ENCODE measurements at regions not wholly inside any gene's neighbourhood (a gene's known extent, or its start where the extent isn't known, plus 50 kb on each side); places are given as distances from the start of the nearest gene placed in this dataset.

DNA sequence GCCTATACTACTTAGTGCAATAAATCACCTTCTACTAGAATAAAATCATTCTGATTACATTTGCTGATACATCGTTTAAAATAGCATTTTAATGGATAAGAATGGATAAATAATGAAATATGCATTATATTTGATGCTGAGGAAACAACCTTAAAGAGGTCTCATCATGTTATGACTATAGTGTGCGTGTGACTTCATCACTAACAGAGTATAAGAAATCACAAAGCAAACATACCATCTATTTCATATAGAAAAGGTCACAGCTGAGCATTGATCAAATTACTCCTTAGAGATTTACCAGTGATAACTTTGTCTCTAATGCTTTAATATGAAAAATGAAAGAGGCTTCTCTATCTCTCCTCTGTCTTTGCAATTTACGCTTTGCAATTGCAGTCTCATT, 1620.3 kb upstream of the SLC10A2 start:
- Mint-ChIP-seq H3K9me3 (peaks cover 0 to 4% (median 0%) of the 10 kb centered on the region in 11 donors), H3K36me3 (no peaks in the 10 kb centered on the region), H3K4me3 (no peak overlapping the region), H3K27me3 (no peaks in the 10 kb centered on the region), H3K27ac (no peak overlapping the region), H3K4me1 (no peaks in the 10 kb centered on the region)
- ATAC-seq (no peak), DNase-seq (no peak)
- CTCF ChIA-PET, result no interaction called here
- Histone ChIP-seq H3K27ac (ENCODE audit: low read depth, low read length) (no peak overlapping the region), H3K9me3 (ENCODE audit: control insufficient read depth in 2 of 3, low read length in 3 of 3) (no peaks in the 10 kb centered on the region), H3K27me3 (ENCODE audit: control insufficient read depth in 2 of 2, insufficient read depth in 2 of 2, low read length in 2 of 2) (no peaks in the 10 kb centered on the region), H3K4me1 (ENCODE audit: control insufficient read depth in 2 of 2, insufficient read depth in 2 of 2, low read length in 2 of 2) (no peaks in the 10 kb centered on the region), H3K4me3 (ENCODE audit: low read length) (no peak overlapping the region), H3K36me3 (ENCODE audit: control insufficient read depth in 2 of 3, insufficient read depth in 3 of 3, low read length in 3 of 3) (no peaks in the 10 kb centered on the region)
- POLR2A ChIA-PET, result no interaction called here
- intact Hi-C loops (cut with micrococcal nuclease), result no loop called here

DNA sequence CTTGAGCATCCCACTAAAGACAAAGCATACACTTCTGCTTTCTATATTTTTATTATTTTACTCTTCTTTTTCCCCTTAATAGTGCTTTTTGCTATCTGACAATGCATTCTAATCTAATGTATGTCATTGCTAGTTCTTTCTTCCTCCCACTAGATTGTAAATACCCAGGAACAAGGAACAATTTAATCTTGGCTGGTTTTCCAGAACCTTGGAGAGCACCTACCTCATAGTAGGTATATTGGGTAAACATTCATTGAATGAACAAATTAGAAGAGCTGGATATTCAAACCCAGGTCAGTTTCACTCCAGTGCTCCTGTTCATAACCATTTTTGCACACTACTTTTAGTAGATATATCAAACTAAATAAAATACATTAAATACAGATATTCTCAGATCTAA, 1617.6 kb upstream of the SLC10A2 start:
- POLR2A ChIA-PET, result no interaction called here
- no peaks in the 10 kb centered on the region for H3K9me3 Mint-ChIP-seq
- no peaks in the 10 kb centered on the region for H3K4me1 Mint-ChIP-seq
- no peak overlapping the region for H3K27ac ChIP-seq (ENCODE audit: low read depth, low read length)
- ATAC-seq (no peak), DNase-seq (no peak)
- intact Hi-C loops (cut with micrococcal nuclease), result no loop called here
- no peak overlapping the region for H3K4me3 Mint-ChIP-seq
- CTCF ChIA-PET, result no interaction called here
- H3K27me3 Mint-ChIP-seq, result no peaks in the 10 kb centered on the region
- H3K36me3 ChIP-seq (ENCODE audit: control insufficient read depth in 2 of 3, insufficient read depth in 3 of 3, low read length in 3 of 3), result no peaks in the 10 kb centered on the region
- no peak overlapping the region for H3K27ac Mint-ChIP-seq
- H3K9me3 ChIP-seq (ENCODE audit: control insufficient read depth in 2 of 3, low read length in 3 of 3), result no peaks in the 10 kb centered on the region
- no peaks in the 10 kb centered on the region for H3K27me3 ChIP-seq (ENCODE audit: control insufficient read depth in 2 of 2, insufficient read depth in 2 of 2, low read length in 2 of 2)
- no peak overlapping the region for H3K4me3 ChIP-seq (ENCODE audit: low read length)
- H3K4me1 ChIP-seq (ENCODE audit: control insufficient read depth in 2 of 2, insufficient read depth in 2 of 2, low read length in 2 of 2), result no peaks in the 10 kb centered on the region
- H3K36me3 Mint-ChIP-seq, result no peaks in the 10 kb centered on the region

DNA sequence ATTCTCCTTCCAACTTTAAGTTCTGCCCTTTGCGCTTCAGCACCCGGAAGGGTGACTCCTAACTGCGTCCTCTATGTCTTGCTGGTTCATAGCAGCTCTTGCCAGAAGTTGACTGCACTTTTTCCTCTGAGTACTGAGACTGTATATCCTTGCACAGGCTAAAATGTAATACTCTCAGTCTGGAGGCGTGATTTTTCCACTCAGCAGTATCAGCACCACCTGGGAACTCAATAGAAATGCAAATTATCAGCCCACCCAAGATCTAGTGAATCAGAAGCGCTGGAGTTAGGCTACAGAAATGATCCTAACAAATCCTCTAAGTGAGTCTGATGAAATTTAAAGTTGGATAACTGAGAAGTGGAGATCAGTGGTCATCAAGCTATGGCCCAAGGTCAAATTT, 1611.9 kb upstream of the SLC10A2 start:
- DNase-seq (no peak), ATAC-seq (no peak)
- Mint-ChIP-seq H3K4me1 (no peaks in the 10 kb centered on the region), H3K27ac (no peak overlapping the region), H3K27me3 (no peaks in the 10 kb centered on the region), H3K9me3 (peaks cover 0 to 3% (median 0%) of the 10 kb centered on the region in 11 donors), H3K4me3 (no peak overlapping the region), H3K36me3 (no peaks in the 10 kb centered on the region)
- no peaks in the 10 kb centered on the region for H3K36me3 ChIP-seq (ENCODE audit: control insufficient read depth in 2 of 3, insufficient read depth in 3 of 3, low read length in 3 of 3)
- H3K4me1 ChIP-seq (ENCODE audit: control insufficient read depth in 2 of 2, insufficient read depth in 2 of 2, low read length in 2 of 2), result no peaks in the 10 kb centered on the region
- no peak overlapping the region for H3K4me3 ChIP-seq (ENCODE audit: low read length)
- intact Hi-C loops (cut with micrococcal nuclease), result no loop called here
- ChIA-PET CTCF (no interaction called here), POLR2A (no interaction called here)
- no peaks in the 10 kb centered on the region for H3K9me3 ChIP-seq (ENCODE audit: control insufficient read depth in 2 of 3, low read length in 3 of 3)
- no peaks in the 10 kb centered on the region for H3K27me3 ChIP-seq (ENCODE audit: control insufficient read depth in 2 of 2, insufficient read depth in 2 of 2, low read length in 2 of 2)
- H3K27ac ChIP-seq (ENCODE audit: low read depth, low read length), result no peak overlapping the region

DNA sequence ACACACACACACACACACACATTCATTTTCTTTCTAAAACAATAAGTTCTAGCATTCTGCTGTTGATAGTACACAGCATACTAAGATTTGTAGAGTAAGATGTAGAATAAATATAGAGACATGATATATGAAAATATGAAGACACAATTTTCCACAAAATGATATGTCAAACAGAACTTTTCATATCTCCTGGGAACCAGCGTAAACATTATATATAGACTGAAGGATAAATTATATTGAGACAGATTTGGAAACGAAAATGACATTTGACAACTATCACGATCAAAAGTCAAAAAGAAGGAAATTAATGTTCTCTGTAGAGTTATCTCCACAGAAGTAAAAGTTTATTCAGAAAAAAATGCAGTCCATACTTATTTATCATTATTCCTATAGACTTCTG, 1605.7 kb upstream of the SLC10A2 start:
- no peaks in the 10 kb centered on the region for H3K36me3 Mint-ChIP-seq
- CTCF ChIA-PET, result no interaction called here
- H3K27ac Mint-ChIP-seq, result no peak overlapping the region
- H3K4me1 Mint-ChIP-seq, result no peaks in the 10 kb centered on the region
- Histone ChIP-seq H3K4me3 (ENCODE audit: low read length) (no peak overlapping the region), H3K9me3 (ENCODE audit: control insufficient read depth in 2 of 3, low read length in 3 of 3) (no peaks in the 10 kb centered on the region), H3K36me3 (ENCODE audit: control insufficient read depth in 2 of 3, insufficient read depth in 3 of 3, low read length in 3 of 3) (no peaks in the 10 kb centered on the region), H3K27ac (ENCODE audit: low read depth, low read length) (no peak overlapping the region), H3K27me3 (ENCODE audit: control insufficient read depth in 2 of 2, insufficient read depth in 2 of 2, low read length in 2 of 2) (no peaks in the 10 kb centered on the region), H3K4me1 (ENCODE audit: control insufficient read depth in 2 of 2, insufficient read depth in 2 of 2, low read length in 2 of 2) (no peaks in the 10 kb centered on the region)
- intact Hi-C loops (cut with micrococcal nuclease), result no loop called here
- no peaks in the 10 kb centered on the region for H3K27me3 Mint-ChIP-seq
- POLR2A ChIA-PET, result no interaction called here
- H3K9me3 Mint-ChIP-seq, result peaks cover 0 to 13% (median 0%) of the 10 kb centered on the region in 11 donors
- DNase-seq, result no peak
- no peak for ATAC-seq
- H3K4me3 Mint-ChIP-seq, result no peak overlapping the region

DNA sequence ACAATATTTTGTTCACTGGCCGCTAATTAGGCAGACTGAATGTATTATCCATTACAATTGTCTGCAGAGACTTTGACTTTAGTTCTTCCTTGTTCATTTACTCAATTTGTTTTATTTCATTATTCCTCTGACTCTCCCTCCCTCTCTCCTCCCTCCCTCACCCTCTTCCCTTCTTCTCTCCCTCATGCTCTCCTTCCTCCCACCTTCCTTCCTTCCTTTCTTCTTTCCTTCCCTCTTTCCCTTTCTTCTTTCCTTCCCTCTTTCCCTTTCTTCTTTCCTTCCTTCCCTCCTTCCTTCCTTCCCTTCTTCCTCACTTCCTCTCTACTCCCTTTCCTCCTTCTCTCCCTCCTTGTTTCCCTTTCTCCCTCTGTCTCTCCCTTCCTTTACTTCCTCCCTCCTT, 1591.0 kb upstream of the SLC10A2 start:
- ChIA-PET POLR2A (no interaction called here), CTCF (no interaction called here)
- Mint-ChIP-seq H3K4me1 (no peaks in the 10 kb centered on the region), H3K4me3 (no peak overlapping the region), H3K9me3 (peaks cover 0 to 5% (median 0%) of the 10 kb centered on the region in 11 donors), H3K36me3 (no peaks in the 10 kb centered on the region), H3K27me3 (no peaks in the 10 kb centered on the region), H3K27ac (no peak overlapping the region)
- H3K9me3 ChIP-seq (ENCODE audit: control insufficient read depth in 2 of 3, low read length in 3 of 3), result no peaks in the 10 kb centered on the region
- DNase-seq, result no peak
- H3K27ac ChIP-seq (ENCODE audit: low read depth, low read length), result no peak overlapping the region
- no peaks in the 10 kb centered on the region for H3K27me3 ChIP-seq (ENCODE audit: control insufficient read depth in 2 of 2, insufficient read depth in 2 of 2, low read length in 2 of 2)
- no peak for ATAC-seq
- H3K36me3 ChIP-seq (ENCODE audit: control insufficient read depth in 2 of 3, insufficient read depth in 3 of 3, low read length in 3 of 3), result no peaks in the 10 kb centered on the region
- no peaks in the 10 kb centered on the region for H3K4me1 ChIP-seq (ENCODE audit: control insufficient read depth in 2 of 2, insufficient read depth in 2 of 2, low read length in 2 of 2)
- intact Hi-C loops (cut with micrococcal nuclease), result no loop called here
- H3K4me3 ChIP-seq (ENCODE audit: low read length), result no peak overlapping the region

DNA sequence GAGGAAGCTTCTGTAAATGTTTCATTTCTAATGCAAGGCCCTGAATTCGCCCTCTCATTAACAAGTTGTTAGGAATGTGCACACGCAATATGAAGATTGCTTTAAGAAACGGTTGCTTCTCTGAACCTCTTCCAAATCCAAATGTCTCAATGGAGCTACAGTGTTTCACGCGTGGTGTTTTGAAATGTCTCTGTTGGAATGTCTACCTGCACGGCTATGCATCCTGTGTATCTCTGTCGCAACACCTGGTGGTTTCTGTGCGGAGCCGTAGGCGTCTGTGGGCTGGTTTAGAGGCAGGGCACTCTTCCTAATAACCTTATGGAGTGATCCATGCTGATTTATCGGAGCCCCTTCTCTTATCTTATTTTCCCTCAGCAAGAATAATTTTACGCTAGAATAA, 1584.2 kb upstream of the SLC10A2 start:
- Mint-ChIP-seq H3K36me3 (no peaks in the 10 kb centered on the region), H3K4me3 (no peak overlapping the region), H3K4me1 (no peaks in the 10 kb centered on the region), H3K27ac (no peak overlapping the region), H3K27me3 (peaks cover 0 to 4% (median 0%) of the 10 kb centered on the region in 5 donors), H3K9me3 (peaks cover 0 to 5% (median 0%) of the 10 kb centered on the region in 11 donors)
- intact Hi-C loops (cut with micrococcal nuclease), result no loop called here
- Histone ChIP-seq H3K9me3 (ENCODE audit: control insufficient read depth in 2 of 3, low read length in 3 of 3) (no peaks in the 10 kb centered on the region), H3K4me3 (ENCODE audit: low read length) (no peak overlapping the region), H3K4me1 (ENCODE audit: control insufficient read depth in 2 of 2, insufficient read depth in 2 of 2, low read length in 2 of 2) (no peaks in the 10 kb centered on the region), H3K27ac (ENCODE audit: low read depth, low read length) (no peak overlapping the region), H3K36me3 (ENCODE audit: control insufficient read depth in 2 of 3, insufficient read depth in 3 of 3, low read length in 3 of 3) (no peaks in the 10 kb centered on the region), H3K27me3 (ENCODE audit: control insufficient read depth in 2 of 2, insufficient read depth in 2 of 2, low read length in 2 of 2) (no peaks in the 10 kb centered on the region)
- ATAC-seq (no peak), DNase-seq (no peak)
- ChIA-PET POLR2A (no interaction called here), CTCF (no interaction called here)

DNA sequence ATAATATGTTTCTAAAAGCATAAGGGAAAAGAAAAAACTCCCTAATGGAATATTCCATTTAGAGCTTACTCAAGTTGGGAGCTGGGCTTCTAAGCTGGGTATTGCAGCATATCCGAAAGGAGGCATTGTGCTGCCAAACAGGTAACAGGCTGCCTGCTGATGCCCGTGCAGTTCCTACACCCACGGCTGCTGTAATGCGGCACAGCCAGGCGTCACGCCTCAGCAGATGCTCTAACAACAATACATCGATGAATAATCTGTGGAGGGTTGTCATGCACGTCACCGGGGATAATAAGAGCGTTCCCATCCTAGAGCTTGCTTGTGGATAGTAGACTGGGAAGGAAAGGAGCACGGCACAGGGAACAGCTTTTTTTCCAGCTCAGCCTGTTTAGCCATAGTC, 1582.1 kb upstream of the SLC10A2 start:
- H3K4me1 ChIP-seq (ENCODE audit: control insufficient read depth in 2 of 2, insufficient read depth in 2 of 2, low read length in 2 of 2), result no peaks in the 10 kb centered on the region
- peaks cover 0 to 2% (median 0%) of the 10 kb centered on the region in 11 donors for H3K9me3 Mint-ChIP-seq
- no peaks in the 10 kb centered on the region for H3K36me3 Mint-ChIP-seq
- H3K4me3 Mint-ChIP-seq, result no peak overlapping the region
- ATAC-seq (no peak), DNase-seq (no peak)
- peaks cover 0 to 4% (median 0%) of the 10 kb centered on the region in 5 donors for H3K27me3 Mint-ChIP-seq
- no peaks in the 10 kb centered on the region for H3K4me1 Mint-ChIP-seq
- ChIA-PET CTCF (no interaction called here), POLR2A (no interaction called here)
- H3K27me3 ChIP-seq (ENCODE audit: control insufficient read depth in 2 of 2, insufficient read depth in 2 of 2, low read length in 2 of 2), result no peaks in the 10 kb centered on the region
- no peak overlapping the region for H3K27ac ChIP-seq (ENCODE audit: low read depth, low read length)
- H3K27ac Mint-ChIP-seq, result no peak overlapping the region
- no peak overlapping the region for H3K4me3 ChIP-seq (ENCODE audit: low read length)
- no peaks in the 10 kb centered on the region for H3K36me3 ChIP-seq (ENCODE audit: control insufficient read depth in 2 of 3, insufficient read depth in 3 of 3, low read length in 3 of 3)
- H3K9me3 ChIP-seq (ENCODE audit: control insufficient read depth in 2 of 3, low read length in 3 of 3), result no peaks in the 10 kb centered on the region
- intact Hi-C loops (cut with micrococcal nuclease), result no loop called here
